Fibroblast of pulmonary artery (primary cell): ENCODE measurements at regions not wholly inside any gene's neighbourhood (a gene's known extent, or its start where the extent isn't known, plus 50 kb on each side); places are given as distances from the start of the nearest gene placed in this dataset.
"Not testable (repeated sequence)": the region's sequence is repeated elsewhere in the genome, so short reads cannot be mapped to it uniquely, and the experiment has no call there.

Experiments used
- DNase-seq: peaks from one replicate; pipeline ENCODE4 v3.0.0-alpha.2; 2010; ENCODE audit warnings: low read depth
- H3K4me3 ChIP-seq: replicated peaks from 2 replicates; pipeline ENCODE4 v1.5.1; 2011; ENCODE audit warnings: low read depth, mild to moderate bottlenecking, control low read depth, low read length, moderate library complexity
- TF ChIP-seq, protein P1 (sequence below): IDR thresholded peaks from 2 replicates; pipeline ENCODE4 v1.5.1; 2011; ENCODE audit warnings: mild to moderate bottlenecking, control low read depth, low read length, inconsistent platforms; ENCODE audit errors: missing control alignments

DNA sequence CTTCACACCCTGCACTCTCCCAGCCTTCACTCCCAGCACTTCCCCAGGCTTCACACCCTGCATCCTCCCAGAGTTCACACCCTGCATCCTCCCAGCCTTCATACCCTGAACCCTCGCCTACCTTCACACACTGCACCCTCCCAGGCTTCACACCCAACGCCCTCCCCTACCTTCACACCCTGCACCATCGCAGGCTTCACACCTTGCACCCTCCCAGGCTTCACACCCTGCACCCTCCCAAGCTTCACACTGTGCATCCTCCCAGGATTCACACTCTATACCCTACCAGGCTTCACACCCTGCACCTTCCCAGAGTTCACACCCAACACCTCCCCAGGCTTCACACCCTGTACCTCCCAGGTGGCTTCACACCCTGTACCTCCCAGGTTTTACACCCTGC lies 448.7 kb upstream of the MYT1L start:
- DNase-seq = no peak
- no peak overlapping the region for H3K4me3 ChIP-seq
- TF ChIP-seq, protein P1, sequence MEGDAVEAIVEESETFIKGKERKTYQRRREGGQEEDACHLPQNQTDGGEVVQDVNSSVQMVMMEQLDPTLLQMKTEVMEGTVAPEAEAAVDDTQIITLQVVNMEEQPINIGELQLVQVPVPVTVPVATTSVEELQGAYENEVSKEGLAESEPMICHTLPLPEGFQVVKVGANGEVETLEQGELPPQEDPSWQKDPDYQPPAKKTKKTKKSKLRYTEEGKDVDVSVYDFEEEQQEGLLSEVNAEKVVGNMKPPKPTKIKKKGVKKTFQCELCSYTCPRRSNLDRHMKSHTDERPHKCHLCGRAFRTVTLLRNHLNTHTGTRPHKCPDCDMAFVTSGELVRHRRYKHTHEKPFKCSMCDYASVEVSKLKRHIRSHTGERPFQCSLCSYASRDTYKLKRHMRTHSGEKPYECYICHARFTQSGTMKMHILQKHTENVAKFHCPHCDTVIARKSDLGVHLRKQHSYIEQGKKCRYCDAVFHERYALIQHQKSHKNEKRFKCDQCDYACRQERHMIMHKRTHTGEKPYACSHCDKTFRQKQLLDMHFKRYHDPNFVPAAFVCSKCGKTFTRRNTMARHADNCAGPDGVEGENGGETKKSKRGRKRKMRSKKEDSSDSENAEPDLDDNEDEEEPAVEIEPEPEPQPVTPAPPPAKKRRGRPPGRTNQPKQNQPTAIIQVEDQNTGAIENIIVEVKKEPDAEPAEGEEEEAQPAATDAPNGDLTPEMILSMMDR = no peak

DNA sequence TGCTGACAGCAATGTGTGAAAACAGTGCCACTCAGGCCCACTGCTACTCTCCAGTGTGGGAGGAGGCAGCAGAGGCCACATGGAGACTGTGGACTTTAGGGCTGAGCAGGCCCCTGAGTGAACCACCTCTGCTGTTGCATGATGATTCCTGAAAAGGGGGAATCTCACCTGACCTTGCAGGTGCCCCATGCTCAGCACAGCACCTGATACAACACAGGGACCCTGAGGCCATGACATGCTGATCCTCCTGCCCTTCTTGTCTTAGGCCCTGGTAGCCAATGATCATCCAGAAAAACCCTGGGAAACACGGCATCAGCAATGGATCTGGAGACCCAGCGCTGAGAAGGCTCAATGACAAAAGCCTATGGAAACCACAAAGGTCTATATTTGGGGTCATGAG lies 446.8 kb upstream of the MYT1L start:
- no peak for DNase-seq
- TF ChIP-seq, protein P1 = no peak
- H3K4me3 ChIP-seq = no peak overlapping the region

DNA sequence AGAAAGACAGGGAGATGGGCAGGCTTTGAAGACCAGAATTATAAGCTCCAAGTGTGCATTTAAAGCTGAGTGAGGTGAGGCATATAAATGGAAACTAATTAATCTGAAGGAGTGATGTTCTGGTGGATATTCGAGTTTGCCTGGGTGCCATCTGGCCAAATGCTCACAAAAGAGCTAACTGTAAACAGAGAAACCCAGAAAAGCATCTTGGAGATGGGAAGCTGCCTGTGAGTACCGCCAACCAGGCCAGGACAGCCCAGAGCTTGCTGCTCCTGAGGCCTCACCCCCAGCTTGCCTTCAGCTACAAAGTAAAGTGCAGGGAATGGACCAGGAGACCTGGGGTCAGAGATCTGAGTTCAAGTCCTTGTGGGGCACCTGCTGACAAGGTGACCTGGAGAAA lies 446.1 kb upstream of the MYT1L start:
- TF ChIP-seq, protein P1 = no peak
- no peak overlapping the region for H3K4me3 ChIP-seq
- no peak for DNase-seq

DNA sequence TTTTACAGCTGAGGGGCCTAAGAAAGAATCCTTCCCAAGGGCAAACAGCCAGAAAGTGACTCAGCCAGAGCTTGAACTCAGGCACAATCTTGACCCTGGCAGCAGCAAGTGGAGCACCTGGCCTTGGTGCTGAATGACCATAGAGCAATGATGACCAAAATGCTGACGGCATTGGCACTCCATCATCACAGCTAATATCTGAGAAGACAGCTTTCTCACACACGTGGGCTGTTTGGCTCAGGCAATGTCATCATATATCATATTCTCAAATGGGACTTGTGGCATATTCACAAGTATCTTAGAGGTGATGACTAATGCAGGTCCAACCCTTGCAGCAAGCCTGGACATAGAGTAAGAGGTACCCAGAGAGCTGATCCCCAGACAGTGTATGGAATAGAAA lies 443.9 kb upstream of the MYT1L start:
- no peak for DNase-seq
- H3K4me3 ChIP-seq = no peak overlapping the region
- TF ChIP-seq, protein P1 = no peak

DNA sequence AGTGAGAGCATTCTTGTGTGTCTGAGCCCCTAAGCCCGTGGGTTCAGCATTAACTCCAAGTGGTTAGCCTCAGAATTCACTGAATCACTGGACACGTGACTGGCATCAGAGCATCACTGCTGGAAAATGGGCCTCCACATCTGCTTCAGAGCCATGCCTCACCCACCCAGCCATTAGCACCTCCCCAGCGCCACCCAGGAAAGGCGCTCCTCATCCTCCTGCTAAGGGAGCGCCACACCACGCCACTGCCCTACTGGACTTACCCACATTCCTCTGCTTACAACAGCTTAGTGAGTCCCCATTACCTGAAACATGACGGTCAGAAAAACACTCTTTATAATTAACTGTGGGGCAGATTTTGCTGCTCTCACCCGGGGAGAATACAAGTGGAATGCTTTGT lies 442.6 kb upstream of the MYT1L start:
- no peak overlapping the region for H3K4me3 ChIP-seq
- no peak for DNase-seq
- TF ChIP-seq, protein P1 = no peak

DNA sequence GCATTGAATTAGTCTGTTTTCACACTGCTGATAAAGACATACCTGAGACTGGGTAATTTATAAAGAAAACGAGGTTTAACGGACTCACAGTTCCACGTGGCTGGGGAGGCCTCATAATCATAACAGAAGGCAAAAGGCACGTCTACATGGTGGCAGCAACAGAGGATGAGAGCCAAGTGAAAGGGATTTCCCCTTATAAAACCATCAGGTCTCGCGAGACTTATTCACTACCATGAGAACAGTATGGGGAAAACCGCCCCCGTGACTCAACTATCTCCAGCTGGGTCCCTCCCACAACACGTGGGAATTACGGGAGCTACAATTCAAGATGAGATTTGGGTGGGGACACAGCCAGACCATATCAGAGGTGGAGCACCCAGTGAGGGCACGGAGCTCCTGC lies 442.0 kb upstream of the MYT1L start:
- H3K4me3 ChIP-seq, DNase-seq: not testable (repeated sequence)

DNA sequence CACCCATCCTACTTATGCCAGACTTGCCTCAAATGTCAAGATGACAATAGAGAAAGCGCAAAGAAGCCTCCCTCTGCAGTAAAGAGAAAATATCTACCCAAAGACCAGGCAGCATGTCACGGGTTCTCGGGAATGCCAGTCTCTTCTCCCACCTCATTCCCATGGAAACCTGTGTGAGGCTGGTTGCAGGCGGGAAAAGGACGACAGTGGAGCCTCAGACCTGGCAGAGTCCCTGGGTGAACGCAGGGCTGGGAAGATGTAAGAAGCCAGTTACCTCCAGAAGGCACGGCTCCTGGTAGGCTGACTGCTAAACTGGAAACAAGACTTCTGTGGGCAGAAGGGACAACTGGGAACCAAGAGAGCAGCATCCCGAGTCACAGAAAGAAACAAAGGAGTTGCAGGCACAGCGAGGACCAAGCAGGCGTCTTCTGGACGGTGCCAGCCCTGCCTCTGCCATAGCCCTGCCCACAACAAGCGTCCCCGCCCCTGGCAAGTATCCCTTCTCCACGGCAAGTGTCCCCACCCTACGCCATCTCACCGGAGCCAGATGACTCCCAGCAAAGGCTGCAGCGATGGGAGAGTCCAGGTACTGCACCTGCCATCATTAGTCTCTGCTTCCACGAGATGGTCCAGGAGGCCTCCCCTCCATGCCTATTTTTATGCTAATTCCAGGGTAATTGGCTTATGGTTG lies 440.8 kb upstream of the MYT1L start:
- no peak for DNase-seq
- no peak overlapping the region for H3K4me3 ChIP-seq
- TF ChIP-seq, protein P1 = no peak
